Non-pigmented ciliary epithelial cell (primary cell): ENCODE measurements at regions not wholly inside any gene's neighbourhood (a gene's known extent, or its start where the extent isn't known, plus 50 kb on each side); places are given as distances from the start of the nearest gene placed in this dataset.

Experiments
- DNase-seq: peaks from one replicate; pipeline ENCODE4 v3.0.0-alpha.2; 2010; ENCODE audit warnings: low read depth

GRCh38 chrX:39829965-39830364 is 267.8 kb downstream of the BCOR start:
- DNase-seq: no peak

DNA sequence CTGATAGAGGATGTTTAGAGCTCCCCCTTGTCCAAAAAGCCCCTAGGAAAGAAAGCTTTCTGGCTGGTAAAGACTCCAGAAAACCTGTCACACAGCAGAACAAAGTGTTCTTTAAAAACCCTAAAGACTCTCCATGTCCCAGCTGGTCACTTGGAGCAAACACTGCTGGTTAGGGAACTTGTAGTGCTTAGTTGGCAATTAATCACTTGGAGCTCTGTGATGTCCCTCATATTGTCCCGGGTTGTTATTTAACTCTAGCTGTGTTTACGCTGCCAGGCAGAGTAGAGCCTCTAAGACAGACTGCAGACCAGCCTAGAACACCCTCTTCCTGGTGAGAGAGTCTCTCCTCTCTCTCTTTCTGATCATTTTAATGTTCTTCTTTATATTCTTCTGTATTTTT is 267.3 kb downstream of the BCOR start:
- no peak for DNase-seq

- DNase-seq: no peak
Measured at GRCh38 chrX:39832211-39832610, 265.5 kb downstream of the BCOR start.

DNA sequence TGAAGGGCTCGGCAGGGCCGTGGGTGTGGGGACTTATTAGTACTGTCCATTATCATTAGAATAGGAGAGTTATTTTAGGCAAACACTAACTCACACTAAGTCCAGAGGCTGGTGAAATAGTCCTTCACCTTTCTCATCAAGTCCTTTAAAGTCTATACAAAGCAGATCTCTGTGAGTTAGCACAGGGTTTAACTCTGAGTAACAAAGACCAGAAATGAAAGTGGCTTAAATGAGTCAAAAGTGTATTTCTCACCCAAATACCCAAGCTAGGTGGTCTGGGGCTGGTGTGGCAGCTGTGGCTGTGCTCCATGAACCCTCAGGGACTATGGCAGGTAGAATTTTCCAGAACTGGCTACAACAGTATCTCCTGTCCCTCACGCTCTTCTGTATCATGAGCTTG is 263.2 kb downstream of the BCOR start:
- DNase-seq: no peak

GRCh38 chrX:39835241-39835640 is 262.5 kb downstream of the BCOR start:
- DNase-seq: no peak

GRCh38 chrX:39835776-39836175 is 262.0 kb downstream of the BCOR start:
- no peak for DNase-seq

GRCh38 chrX:39836802-39837420 is 260.8 kb downstream of the BCOR start:
- no peak for DNase-seq

DNA sequence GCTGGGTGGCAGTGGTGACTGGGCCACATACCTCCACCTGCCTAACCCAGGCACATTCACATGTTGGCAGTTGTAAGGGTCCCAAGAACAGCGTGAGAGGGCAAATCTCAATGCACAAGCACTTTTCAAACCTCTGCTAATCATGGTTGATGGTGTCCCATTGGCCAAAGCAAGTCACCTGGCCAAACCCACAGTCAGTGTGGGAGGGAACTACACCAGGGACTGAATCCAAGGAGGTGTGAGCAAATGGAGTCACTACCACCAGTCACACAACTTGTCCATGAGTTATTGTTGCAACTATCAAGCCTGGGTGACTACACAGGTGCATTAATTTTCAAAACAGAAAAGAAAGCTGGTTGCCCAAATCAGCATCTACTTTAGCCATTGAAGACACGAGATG is 260.1 kb downstream of the BCOR start:
- no peak for DNase-seq

DNA sequence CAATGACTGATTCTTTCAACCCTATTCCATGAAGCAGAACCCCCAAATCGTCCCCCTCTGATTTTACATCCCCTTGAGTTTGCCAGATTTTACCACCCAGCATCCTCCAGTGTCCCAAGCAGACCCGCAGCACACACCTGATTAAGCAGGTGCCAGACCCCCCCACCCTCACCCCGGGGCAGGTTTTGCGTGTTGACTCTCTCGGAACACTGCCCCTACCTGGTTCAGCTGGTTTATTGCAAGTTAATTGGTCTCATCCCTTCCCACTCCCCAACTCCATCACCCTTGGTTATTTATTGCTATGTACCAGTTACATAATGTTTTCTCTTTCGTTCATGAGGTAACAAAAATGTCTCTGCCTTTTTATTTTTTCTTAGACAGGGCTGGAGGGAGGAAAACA is 258.4 kb downstream of the BCOR start:
- no peak for DNase-seq

DNA sequence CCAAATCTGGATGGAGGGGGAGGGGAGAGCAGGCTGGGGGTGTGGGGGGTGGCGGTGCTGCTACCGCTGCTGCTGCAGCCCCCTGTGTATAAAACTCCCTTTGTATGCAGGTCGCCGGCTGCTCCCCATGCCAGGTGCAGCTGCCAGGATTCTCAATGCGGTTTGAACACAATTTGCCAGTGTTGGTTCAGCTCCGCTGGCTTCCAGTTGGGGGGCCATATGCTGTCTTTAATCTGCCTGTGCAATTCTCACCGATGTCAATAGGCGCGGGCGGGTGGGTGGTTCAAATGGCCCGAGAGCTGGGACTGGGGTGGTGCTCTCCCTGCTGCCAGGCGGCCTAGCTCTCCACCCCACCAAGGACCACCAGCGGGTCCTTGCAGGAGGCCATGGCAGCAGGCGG is 257.6 kb downstream of the BCOR start:
- no peak for DNase-seq

DNA sequence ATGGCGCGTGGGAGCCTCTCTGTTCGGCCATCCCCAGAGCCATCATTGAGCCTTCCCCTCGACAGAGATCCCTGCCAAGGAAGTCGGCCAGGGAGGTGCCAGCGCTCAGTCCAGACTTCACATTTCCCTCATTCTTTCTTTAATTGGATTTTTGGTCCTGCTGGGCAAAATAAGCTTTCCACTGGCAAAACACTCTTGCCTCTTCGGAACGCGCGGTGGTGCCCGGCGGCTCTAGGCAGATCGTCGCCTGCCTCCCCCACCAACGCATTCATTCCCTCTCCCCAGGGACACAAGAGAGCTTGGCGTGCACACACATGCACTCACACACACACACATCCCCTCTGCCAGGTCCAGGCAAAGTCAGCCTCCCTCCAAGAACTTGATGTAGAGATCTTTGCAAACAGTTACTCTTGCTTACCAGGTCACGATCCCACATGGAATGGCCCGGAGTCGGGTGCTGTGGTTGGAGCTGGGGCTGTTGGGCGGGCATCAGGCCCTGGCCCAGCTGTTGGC is 257.1 kb downstream of the BCOR start:
- no peak for DNase-seq

GRCh38 chrX:39841604-39842003 is 256.2 kb downstream of the BCOR start:
- DNase-seq: no peak

- no peak for DNase-seq
Measured at GRCh38 chrX:39842281-39842973, 255.3 kb downstream of the BCOR start.

DNA sequence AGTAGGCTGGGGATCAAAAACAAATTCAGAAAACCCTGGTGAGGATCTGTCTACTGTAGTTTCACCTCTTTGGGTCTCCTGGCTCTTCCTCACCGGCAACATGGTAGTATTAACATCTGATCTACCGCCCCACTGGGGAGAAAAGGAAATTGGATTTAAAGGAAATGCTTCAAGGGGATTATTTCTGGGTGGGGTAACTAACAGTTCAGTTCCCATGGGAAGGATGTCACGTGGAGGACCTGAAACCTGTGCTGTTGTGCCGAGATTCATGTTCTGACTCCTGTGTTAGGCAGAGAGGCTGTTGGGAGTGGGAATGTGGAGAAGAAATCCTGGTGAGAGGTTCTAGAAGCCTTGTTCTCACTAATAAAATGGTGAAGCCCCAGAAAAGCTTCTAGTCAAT is 254.4 kb downstream of the BCOR start:
- DNase-seq: no peak

GRCh38 chrX:39845233-39845632 is 252.5 kb downstream of the BCOR start:
- no peak for DNase-seq

DNA sequence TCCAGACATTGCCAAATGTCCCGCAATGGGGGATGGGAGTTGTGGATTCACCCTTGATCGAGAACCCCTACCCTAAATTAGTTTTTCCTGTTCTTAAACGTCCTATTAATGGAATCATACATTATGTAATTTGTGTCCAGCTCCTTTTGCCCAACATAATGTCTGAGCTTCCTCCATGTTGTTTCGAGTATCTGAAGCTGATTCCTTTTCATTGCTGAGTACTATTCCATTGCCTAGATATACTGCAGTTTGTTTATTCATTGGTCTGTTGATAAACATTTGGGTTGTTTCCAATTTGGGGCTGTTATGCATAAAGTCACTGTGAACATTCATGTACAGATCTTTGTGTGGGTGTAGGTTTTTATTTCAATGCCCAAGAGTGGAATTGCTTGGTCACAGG is 251.3 kb downstream of the BCOR start:
- no peak for DNase-seq

GRCh38 chrX:39848243-39848642 is 249.5 kb downstream of the BCOR start:
- no peak for DNase-seq

DNA sequence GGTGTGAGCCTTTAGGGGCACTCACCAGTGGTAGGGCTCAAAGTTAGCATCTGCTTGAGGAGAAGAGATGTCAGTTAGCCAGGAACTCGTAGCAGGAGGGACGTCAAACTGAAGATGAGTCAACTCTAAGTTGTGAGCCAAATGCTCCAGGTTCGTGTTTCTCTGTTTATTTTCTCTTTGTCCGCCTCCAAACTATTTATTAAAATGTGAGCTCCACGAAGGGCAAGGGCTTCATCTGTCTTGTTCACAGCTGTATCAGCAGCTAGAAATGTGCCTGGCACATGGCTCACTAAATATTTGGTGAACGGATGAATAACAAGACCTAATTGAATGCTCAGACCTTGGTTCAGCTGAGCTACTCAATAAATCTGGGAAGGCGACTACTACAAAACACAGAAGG is 248.9 kb downstream of the BCOR start:
- DNase-seq: no peak

DNA sequence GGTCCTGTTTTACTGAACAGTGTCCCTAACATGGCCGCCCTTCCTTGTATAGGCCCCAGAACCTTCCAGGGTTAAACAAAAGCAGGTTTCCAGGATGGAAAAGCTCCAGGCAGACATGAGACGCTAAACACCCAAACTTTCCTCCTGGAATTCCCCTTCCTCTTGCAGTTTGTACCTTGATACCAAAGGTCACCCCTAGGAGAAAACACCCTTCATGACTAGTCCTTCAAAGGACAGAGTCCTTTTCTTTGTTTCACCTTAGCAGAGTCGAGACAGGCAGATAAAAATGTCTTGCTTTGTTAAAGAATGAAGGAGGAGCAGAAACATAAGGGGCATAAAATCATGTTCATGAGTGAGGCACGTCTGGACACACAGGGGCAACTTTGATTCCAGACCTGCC is 247.5 kb downstream of the BCOR start:
- DNase-seq: no peak

- no peak for DNase-seq
Measured at GRCh38 chrX:39850630-39851152, 247.1 kb downstream of the BCOR start.

- DNase-seq: no peak
Measured at GRCh38 chrX:39851745-39852455, 245.9 kb downstream of the BCOR start.

- no peak for DNase-seq
Measured at GRCh38 chrX:39852491-39852890, 245.3 kb downstream of the BCOR start.

GRCh38 chrX:39853417-39854030 is 244.2 kb downstream of the BCOR start:
- DNase-seq: no peak
